Transverse colon (tissue), 4 donors: ENCODE measurements at regions not wholly inside any gene's neighbourhood (a gene's known extent, or its start where the extent isn't known, plus 50 kb on each side); places are given as distances from the start of the nearest gene placed in this dataset.

Source experiments
- CTCF ChIP-seq, 5 experiments: fragments of 200-600 bp in 3 of 5; fragments of 450-650 bp in 2 of 5; sonication (generic) in 3 of 5; IDR thresholded peaks; 1 replicate in 2 of 5; 2 replicates in 3 of 5; pipeline ENCODE4 v1.5.1; 2016 to 2017; ENCODE audit warnings: antibody characterized with exemption in 5 of 5, inconsistent platforms in 3 of 5, mild to moderate bottlenecking in 2 of 5, moderate library complexity in 1 of 5
- POLR2A ChIP-seq: fragments of 450-650 bp; IDR thresholded peaks from one replicate; pipeline ENCODE4 v1.6.1; 2016; ENCODE audit warnings: antibody characterized with exemption, mild to moderate bottlenecking, moderate library complexity
- POLR2AphosphoS5 ChIP-seq, 3 donors: sonication (generic); formaldehyde crosslinking; IDR thresholded peaks; one replicate each; pipeline ENCODE4 v1.6.1; 2016; ENCODE audit warnings: antibody characterized with exemption in 3 of 3

DNA sequence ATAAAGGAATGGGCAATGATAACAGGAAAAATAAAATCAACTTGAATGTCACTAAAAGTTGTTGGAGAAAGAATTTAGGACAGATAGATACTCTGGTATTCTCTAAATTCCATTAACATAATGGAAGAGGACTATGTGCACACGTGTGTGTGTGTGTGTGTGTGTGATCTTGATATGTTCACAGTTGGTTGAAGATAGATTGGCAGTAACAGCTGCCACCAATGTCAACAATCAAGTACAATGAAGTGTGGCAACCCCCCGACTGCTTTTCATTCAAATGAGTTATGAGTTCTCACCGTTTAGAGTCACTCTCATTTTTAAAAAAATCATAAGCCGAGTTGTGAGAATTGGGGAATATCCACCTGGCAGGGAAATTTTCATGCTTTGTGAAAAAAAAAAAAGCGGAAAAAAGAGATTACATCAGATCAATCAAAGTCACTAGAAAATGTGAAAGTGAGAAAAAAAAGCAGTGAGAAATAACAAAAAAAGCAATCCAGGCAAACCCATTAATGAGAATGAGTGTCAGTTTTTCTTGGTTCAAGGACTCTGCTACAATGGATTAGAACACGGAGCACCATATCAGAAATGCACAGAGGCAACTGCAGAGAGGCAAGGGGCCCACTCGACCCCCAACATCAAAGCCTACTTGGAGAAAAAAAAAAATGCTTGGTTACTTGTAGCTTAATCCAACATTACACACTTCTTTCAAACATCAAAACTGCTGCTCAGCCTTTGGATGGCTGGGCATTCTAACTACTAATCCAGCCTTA lies 414.9 kb upstream of the PITX2 start:
- TF ChIP-seq CTCF (IDR thresholded peaks at IDR 0.05) (no peak), POLR2AphosphoS5 (IDR thresholded peaks at IDR 0.05) (no peak), POLR2A (no peak)
